GM21390 (cell line): ENCODE measurements at regions not wholly inside any gene's neighbourhood (a gene's known extent, or its start where the extent isn't known, plus 50 kb on each side); places are given as distances from the start of the nearest gene placed in this dataset.
A peak's percentile ranks its signal among the peaks of the same experiment; 100 is the strongest.

Experiments used
- ATAC-seq: cut with Tn5 transposase; IDR thresholded peaks from one replicate; pipeline ENCODE4 v1.9.1; 2021; ENCODE audit not compliant: unreplicated experiment

- ATAC-seq: no peak
Observed at GRCh38 chr3:81931265-81932251, 170.1 kb upstream of the GBE1 start.

- ATAC-seq: no peak
Observed at GRCh38 chr3:81929697-81930096, 168.3 kb upstream of the GBE1 start.

GRCh38 chr3:81927811-81928210 lies 166.4 kb upstream of the GBE1 start:
- no peak for ATAC-seq

- no peak for ATAC-seq
Observed at GRCh38 chr3:81925385-81925784, 163.9 kb upstream of the GBE1 start.

DNA sequence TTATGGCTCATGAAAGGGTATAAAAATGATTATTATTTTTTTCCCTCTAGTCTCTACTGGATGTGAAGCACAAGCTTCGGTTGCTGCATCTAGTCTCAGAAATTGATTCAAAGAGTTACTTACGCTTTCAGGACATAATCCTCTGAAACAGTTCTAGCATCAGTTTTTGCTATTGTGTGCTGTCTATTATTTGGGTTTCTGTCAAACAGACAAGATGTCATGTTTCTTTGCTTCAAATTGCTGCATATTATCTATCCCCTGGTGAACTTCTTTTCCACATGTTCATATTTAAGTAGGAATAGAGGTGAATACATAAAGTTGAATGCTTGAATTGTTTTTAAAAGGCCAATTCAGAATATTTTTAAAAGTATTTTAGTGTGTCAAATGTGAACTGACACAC lies 161.6 kb upstream of the GBE1 start:
- no peak for ATAC-seq

DNA sequence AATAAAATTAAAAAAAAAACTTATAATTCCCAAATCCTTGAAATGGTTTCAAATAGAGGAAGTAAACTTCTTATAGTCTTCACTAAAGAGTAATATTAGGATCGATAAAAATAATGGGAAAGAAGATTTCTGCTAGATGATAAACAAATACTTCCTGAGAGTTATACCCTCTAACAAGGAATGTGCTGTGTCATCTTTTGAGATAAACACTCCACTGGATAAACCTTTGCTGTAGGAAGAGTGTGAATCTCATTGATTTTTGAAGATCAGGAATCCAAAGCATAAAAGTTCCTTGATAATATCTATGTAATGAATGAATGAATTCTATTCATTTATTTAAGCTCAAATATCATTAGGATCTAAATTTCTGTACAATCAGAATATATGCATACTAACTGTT lies 161.0 kb upstream of the GBE1 start:
- ATAC-seq: no peak

GRCh38 chr3:81920816-81921215 lies 159.4 kb upstream of the GBE1 start:
- ATAC-seq: no peak

GRCh38 chr3:81916890-81917289 lies 155.4 kb upstream of the GBE1 start:
- no peak for ATAC-seq

DNA sequence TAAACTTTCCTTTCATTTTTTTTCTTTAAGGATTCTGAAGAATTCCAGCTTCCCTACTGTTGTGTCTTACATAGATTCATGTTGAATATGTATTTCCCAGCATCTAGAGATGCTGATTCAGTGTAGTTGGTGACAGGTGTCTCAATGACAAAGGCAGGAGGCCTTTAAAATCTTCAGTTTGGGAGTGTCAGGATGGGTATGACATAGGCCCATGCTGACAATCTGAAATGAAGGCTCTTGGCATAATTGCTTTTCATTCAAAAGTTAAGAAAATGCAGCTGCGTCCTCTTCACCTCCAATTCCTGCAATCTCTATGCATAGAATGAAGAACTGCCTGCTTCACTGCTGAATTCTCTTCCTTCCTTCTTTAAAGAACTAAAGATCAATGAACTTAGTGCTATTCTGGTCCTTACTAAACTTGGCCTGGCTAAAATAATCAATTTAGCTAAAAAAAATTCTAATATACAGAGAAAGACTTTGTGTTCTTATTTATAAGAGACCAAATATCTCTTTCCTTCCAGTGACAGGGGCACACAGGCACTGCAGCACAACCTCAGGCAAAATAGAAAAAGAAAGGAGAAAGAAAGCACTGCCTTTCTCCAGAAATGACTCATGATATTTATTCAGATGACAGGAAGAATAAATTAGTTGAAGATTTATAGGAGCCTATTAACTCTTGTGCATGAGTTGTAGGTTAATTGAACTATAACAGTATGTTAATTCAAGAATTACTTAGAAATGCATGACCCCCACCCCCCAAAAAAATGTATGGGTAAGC lies 152.6 kb upstream of the GBE1 start:
- no peak for ATAC-seq

DNA sequence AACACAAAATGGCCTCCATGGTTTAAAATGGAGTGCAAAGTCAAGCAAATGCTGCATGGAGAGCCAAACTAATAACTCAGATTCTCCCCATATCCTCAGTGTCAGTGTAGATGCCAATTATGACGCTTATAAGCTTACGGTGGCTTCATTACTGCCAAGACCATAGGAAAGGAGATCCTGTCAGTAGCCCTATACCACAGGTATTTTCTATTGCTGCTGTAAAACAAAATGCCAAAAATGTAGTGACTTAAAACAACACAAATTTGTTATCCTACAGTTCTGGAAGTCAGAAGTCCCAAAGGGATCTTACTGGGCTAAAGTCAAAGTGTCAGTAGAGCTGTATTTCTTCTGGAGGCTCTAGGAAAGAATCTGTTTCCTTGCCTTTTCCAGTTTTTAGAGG lies 149.8 kb upstream of the GBE1 start:
- ATAC-seq: no peak

GRCh38 chr3:81910244-81910852 lies 148.9 kb upstream of the GBE1 start:
- ATAC-seq: peak; percentile 77

DNA sequence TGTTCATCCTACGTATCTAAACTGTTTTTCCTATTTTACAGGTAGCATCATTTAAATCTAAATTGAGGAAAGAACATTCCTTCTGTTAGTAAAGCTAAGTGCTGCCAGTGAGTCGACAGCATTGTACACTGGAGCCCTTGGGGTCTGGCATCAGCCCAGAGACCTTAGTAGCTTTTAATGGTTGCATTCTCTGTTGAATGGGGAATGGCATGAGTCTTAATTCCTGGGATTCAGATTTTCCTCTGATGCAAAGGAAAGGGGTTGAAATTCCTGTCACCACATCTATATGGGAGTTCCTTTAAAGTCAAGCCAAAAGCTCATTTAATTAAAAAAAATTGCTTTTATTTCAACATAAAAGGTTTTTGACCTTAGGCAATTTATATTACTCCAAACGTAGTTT lies 148.4 kb upstream of the GBE1 start:
- ATAC-seq: no peak

- ATAC-seq: no peak
Observed at GRCh38 chr3:81908561-81908960, 147.1 kb upstream of the GBE1 start.

- no peak for ATAC-seq
Observed at GRCh38 chr3:81898336-81898735, 136.9 kb upstream of the GBE1 start.

- ATAC-seq: no peak
Observed at GRCh38 chr3:81894598-81894997, 133.2 kb upstream of the GBE1 start.

GRCh38 chr3:81891055-81891895 lies 129.8 kb upstream of the GBE1 start:
- ATAC-seq: no peak

GRCh38 chr3:81888914-81889557 lies 127.6 kb upstream of the GBE1 start:
- no peak for ATAC-seq

GRCh38 chr3:81887448-81887847 lies 126.0 kb upstream of the GBE1 start:
- ATAC-seq: no peak

DNA sequence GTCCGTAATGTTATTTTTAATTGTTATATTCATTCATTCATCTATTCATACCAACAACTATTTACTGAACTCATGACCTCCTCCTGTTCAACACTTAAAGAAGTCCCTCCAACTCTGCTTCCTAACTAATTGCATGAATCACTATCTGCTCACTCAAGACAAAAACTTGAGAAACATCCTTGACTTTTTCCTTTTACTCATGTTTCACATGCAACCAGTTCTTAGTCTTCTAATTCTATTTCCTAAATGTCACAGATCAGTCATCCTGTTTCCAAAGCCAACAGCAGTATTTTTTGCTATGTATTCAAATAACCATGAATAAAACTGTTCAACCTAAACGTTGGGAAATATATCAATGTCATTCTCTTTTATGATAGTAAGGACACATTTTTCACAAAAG lies 124.6 kb upstream of the GBE1 start:
- ATAC-seq: no peak

DNA sequence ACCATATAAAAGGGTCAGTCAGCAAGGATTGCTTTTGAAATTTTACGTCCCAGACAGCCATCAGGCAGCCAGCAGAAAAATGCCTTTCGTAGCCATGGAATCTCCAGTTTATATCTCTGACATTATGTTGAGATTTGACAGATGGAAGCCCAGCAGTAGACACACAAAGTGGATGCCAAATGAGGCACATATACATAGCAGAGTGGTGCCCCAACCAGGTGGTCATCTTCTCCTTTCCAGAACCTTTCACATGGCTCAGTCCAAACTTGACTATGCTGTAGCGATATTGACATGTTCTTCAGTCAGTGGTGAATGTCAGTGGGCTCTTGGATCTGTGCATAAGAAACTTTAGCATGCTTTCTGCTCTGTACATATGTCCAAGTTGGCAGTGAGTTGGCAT lies 123.3 kb upstream of the GBE1 start:
- no peak for ATAC-seq
